ENCODE measurements at regions not wholly inside any gene's neighbourhood (a gene's known extent, or its start where the extent isn't known, plus 50 kb on each side); places are given as distances from the start of the nearest gene placed in this dataset.

DNA sequence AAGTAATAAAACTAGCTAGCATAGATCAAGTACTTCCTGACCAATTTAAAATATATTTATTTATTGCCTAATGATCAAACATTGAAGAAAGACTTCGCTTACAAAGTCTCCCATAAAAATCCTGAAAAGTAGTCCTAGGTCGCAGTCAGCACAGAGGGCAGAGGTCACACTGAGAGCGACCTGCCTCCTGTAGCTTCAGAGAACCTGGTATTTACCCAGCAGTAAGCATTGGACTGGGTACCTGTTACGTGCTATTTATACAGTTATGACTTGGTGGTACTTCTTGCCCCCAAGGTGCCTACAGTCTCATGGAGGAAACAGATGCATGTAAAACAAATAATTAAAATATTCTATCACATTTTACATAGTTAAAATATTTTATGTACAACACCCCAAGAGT is 274.1 kb upstream of the G2E3 start:
- no peak overlapping the region for H3K27ac ChIP-seq (replicated peaks)
- no peak overlapping the region for H3K4me3 ChIP-seq (replicated peaks; ENCODE audit: insufficient read depth, low read length)
- no peak for TF ChIP-seq GABPA (IDR thresholded peaks at IDR 0.05; ENCODE audit: low read depth)
- no peak for DNase-seq (ENCODE audit: low read depth in 1 of 2, low spot score in 1 of 2)
- H3K27me3 ChIP-seq (ENCODE audit: insufficient read depth, poor library complexity, severe bottlenecking) = no peaks in the 10 kb centered on the region

DNA sequence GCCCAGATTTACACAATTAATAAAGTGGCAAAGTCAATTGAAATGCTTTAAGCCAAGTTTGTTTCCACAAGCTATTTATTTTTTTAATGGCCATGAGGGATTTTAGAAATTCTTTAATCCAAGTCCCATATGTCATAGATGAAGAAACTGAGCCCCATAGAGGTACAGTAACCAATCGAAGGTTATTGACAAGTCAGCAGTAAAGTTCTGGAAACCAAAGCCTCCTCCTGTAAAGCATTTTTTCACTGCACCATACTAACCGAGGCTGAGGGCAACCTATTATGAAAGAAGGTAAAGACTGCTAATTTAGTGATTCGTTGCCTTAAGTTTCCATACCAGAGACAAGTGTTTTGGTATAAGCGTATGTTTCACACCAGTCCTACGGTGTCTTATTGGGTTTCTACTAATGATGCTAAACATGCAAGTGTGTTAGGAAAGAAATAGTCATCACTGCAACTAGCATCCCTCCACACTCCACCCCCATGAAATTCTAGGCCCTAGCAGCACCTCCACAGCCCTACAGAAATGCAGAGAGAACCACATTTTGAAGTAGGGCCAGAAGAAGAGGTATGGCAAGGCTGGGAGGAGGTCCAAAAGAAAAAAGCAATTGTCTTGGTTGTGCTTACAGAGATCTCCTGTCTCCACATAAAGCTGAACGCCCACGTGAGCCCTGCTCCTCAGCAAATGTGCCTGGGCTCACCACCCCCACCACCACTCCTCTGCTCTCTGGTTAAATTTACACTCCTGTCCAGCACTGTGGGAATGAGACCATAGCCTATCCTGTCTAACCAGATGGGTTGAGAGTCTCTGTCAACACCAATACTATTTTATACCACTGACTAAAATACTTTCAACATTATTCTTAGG is 271.1 kb upstream of the G2E3 start:
- TF ChIP-seq GABPA (IDR thresholded peaks at IDR 0.05; ENCODE audit: low read depth) (no peak), SPI1 (IDR thresholded peaks at IDR 0.05; ENCODE audit: borderline replicate concordance, low read depth) (no peak), POLR2AphosphoS5 (IDR thresholded peaks at IDR 0.05; ENCODE audit: low read depth) (no peak)
- TF ChIP-seq, protein P1, sequence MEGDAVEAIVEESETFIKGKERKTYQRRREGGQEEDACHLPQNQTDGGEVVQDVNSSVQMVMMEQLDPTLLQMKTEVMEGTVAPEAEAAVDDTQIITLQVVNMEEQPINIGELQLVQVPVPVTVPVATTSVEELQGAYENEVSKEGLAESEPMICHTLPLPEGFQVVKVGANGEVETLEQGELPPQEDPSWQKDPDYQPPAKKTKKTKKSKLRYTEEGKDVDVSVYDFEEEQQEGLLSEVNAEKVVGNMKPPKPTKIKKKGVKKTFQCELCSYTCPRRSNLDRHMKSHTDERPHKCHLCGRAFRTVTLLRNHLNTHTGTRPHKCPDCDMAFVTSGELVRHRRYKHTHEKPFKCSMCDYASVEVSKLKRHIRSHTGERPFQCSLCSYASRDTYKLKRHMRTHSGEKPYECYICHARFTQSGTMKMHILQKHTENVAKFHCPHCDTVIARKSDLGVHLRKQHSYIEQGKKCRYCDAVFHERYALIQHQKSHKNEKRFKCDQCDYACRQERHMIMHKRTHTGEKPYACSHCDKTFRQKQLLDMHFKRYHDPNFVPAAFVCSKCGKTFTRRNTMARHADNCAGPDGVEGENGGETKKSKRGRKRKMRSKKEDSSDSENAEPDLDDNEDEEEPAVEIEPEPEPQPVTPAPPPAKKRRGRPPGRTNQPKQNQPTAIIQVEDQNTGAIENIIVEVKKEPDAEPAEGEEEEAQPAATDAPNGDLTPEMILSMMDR (IDR thresholded peaks at IDR 0.05; ENCODE audit: insufficient read depth, low read length) = no peak
- TF ChIP-seq, protein P2, sequence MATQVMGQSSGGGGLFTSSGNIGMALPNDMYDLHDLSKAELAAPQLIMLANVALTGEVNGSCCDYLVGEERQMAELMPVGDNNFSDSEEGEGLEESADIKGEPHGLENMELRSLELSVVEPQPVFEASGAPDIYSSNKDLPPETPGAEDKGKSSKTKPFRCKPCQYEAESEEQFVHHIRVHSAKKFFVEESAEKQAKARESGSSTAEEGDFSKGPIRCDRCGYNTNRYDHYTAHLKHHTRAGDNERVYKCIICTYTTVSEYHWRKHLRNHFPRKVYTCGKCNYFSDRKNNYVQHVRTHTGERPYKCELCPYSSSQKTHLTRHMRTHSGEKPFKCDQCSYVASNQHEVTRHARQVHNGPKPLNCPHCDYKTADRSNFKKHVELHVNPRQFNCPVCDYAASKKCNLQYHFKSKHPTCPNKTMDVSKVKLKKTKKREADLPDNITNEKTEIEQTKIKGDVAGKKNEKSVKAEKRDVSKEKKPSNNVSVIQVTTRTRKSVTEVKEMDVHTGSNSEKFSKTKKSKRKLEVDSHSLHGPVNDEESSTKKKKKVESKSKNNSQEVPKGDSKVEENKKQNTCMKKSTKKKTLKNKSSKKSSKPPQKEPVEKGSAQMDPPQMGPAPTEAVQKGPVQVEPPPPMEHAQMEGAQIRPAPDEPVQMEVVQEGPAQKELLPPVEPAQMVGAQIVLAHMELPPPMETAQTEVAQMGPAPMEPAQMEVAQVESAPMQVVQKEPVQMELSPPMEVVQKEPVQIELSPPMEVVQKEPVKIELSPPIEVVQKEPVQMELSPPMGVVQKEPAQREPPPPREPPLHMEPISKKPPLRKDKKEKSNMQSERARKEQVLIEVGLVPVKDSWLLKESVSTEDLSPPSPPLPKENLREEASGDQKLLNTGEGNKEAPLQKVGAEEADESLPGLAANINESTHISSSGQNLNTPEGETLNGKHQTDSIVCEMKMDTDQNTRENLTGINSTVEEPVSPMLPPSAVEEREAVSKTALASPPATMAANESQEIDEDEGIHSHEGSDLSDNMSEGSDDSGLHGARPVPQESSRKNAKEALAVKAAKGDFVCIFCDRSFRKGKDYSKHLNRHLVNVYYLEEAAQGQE (IDR thresholded peaks at IDR 0.05; ENCODE audit: insufficient replicate concordance, low read depth) = no peak
- H3K27me3 ChIP-seq (ENCODE audit: insufficient read depth, poor library complexity, severe bottlenecking) = no peaks in the 10 kb centered on the region
- no peak for DNase-seq (ENCODE audit: low read depth in 1 of 2, low spot score in 1 of 2)
- no peak overlapping the region for H3K4me3 ChIP-seq (replicated peaks; ENCODE audit: insufficient read depth, low read length)
- H3K27ac ChIP-seq (replicated peaks) = no peak overlapping the region

GRCh38 chr14:30290001-30290400 is 269.0 kb upstream of the G2E3 start:
- no peak overlapping the region for H3K4me3 ChIP-seq (replicated peaks; ENCODE audit: insufficient read depth, low read length)
- no peak for DNase-seq (ENCODE audit: low read depth in 1 of 2, low spot score in 1 of 2)
- no peaks in the 10 kb centered on the region for H3K27me3 ChIP-seq (ENCODE audit: insufficient read depth, poor library complexity, severe bottlenecking)
- H3K27ac ChIP-seq (replicated peaks) = no peak overlapping the region
- TF ChIP-seq SPI1 (IDR thresholded peaks at IDR 0.05; ENCODE audit: borderline replicate concordance, low read depth) (no peak), GABPA (IDR thresholded peaks at IDR 0.05; ENCODE audit: low read depth) (no peak), POLR2AphosphoS5 (IDR thresholded peaks at IDR 0.05; ENCODE audit: low read depth) (no peak)
- TF ChIP-seq, protein P1 (IDR thresholded peaks at IDR 0.05; ENCODE audit: insufficient read depth, low read length) = no peak
- TF ChIP-seq, protein P2 (IDR thresholded peaks at IDR 0.05; ENCODE audit: insufficient replicate concordance, low read depth) = no peak

GRCh38 chr14:30291216-30291615 is 267.7 kb upstream of the G2E3 start:
- Histone ChIP-seq H3K27me3 (ENCODE audit: insufficient read depth, poor library complexity, severe bottlenecking) (no peaks in the 10 kb centered on the region), H3K27ac (replicated peaks) (no peak overlapping the region), H3K4me3 (replicated peaks; ENCODE audit: insufficient read depth, low read length) (no peak overlapping the region)
- TF ChIP-seq SPI1 (IDR thresholded peaks at IDR 0.05; ENCODE audit: borderline replicate concordance, low read depth) = no peak
- no peak for TF ChIP-seq GABPA (IDR thresholded peaks at IDR 0.05; ENCODE audit: low read depth)
- TF ChIP-seq, protein P1 (IDR thresholded peaks at IDR 0.05; ENCODE audit: insufficient read depth, low read length) = no peak
- TF ChIP-seq POLR2AphosphoS5 (IDR thresholded peaks at IDR 0.05; ENCODE audit: low read depth) = no peak
- TF ChIP-seq, protein P2 (IDR thresholded peaks at IDR 0.05; ENCODE audit: insufficient replicate concordance, low read depth) = no peak
- DNase-seq (ENCODE audit: low read depth in 1 of 2, low spot score in 1 of 2) = no peak

All from HL-60 (cell line).